PC-9 (cell line): ENCODE measurements at regions not wholly inside any gene's neighbourhood (a gene's known extent, or its start where the extent isn't known, plus 50 kb on each side); places are given as distances from the start of the nearest gene placed in this dataset.

ENCODE experiments used
- EZH2 ChIP-seq: fragments of 200-600 bp; sonication (generic); IDR thresholded peaks from 2 replicates; pipeline ENCODE4 v1.8.0; 2017; ENCODE audit warnings: antibody characterized with exemption, low read depth
- TF ChIP-seq, protein P1 (sequence below): fragments of 200-600 bp; sonication (generic); conservative IDR thresholded peaks from 2 replicates; pipeline ENCODE4 v1.6.1; 2017; ENCODE audit warnings: mixed run types, antibody characterized with exemption, mild to moderate bottlenecking, moderate library complexity

DNA sequence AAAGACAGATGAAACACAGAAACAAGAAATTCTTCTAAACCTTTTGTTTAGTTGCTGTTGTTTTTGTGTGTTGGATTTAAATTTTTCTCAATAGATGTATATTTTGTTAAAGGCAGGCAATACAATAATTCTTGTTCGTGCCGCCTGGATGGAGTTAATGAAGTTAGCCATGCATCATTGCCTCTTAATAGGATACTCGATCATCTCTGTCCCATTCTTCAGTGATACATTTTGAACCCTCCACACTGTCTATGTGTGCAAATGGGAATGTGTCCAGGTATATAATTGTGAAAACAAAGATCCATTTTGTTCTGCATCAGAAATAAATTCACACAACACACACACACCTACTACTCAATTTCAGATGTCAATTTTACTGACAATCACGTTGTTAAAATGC, 186.6 kb upstream of the ADAMTS16 start:
- TF ChIP-seq, protein P1, sequence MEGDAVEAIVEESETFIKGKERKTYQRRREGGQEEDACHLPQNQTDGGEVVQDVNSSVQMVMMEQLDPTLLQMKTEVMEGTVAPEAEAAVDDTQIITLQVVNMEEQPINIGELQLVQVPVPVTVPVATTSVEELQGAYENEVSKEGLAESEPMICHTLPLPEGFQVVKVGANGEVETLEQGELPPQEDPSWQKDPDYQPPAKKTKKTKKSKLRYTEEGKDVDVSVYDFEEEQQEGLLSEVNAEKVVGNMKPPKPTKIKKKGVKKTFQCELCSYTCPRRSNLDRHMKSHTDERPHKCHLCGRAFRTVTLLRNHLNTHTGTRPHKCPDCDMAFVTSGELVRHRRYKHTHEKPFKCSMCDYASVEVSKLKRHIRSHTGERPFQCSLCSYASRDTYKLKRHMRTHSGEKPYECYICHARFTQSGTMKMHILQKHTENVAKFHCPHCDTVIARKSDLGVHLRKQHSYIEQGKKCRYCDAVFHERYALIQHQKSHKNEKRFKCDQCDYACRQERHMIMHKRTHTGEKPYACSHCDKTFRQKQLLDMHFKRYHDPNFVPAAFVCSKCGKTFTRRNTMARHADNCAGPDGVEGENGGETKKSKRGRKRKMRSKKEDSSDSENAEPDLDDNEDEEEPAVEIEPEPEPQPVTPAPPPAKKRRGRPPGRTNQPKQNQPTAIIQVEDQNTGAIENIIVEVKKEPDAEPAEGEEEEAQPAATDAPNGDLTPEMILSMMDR: no peak
- no peak for TF ChIP-seq EZH2
